ENCODE measurements at regions not wholly inside any gene's neighbourhood (a gene's known extent, or its start where the extent isn't known, plus 50 kb on each side); places are given as distances from the start of the nearest gene placed in this dataset.
"Not testable (repeated sequence)": the region's sequence is repeated elsewhere in the genome, so short reads cannot be mapped to it uniquely, and the experiment has no call there.

DNA sequence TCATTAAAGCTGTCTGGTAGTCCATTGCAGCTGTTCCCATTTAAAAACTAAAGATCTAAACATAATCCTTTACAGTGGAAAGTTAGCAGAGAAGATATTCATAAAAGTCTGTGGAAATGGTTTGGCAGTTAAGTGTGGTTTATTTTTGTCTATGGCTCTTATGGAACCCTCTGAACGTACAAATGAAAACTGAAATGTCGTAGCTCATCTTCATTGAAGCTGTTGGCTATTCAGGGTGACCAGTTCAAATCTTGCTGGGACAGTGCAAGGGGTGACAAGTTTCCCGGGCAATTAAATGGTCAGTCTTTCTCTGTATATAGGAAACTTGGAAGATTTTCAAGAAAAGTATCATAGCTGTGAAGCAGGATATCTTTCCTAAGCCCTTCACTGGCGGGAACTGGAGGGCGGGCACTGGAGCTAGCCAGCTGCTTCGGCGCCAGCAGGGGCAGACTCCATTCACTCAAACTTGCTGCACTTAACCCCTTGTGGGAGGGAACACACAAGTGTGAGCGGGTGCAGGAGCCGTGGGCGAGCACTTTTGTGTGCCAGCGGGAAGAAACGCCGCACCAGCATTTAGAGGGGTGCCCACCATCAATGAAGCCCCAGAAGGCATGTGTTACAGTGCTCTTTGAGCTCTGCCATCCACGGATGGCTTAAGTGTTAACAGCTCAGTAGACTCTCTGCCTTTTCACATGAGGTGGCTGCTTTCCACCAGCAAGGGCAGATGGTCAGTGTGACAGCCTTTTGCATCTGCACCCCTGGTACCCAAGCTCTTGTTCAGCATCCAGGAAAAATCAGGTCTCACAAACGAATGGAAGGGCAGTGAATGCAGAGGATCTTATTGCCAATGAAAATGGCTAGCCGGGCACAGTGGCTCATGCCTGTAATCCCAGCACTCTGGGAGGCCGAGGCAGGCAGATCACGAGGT is 232.1 kb upstream of the KAZN start:
- DNase-seq, result peak; percentile 51

DNA sequence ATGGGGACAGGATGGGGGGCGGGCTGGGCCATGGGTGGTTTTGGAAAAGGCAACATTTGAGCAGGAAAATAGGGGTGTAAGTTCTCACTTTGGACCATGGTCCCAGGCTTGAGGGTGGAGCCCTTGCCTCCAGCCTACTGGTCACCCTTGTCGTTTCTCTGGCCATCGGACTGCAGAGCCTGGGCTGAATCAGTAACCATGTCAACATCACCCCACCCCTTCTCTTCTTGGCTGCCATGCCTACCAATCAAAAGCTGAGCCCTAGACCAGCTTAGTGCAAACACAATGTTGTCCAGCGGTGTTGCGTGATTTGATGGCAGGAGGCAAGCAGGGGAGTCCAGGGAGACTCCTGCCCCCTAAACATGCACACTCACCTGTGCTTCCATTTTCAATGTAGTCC is 231.0 kb upstream of the KAZN start:
- no peak for DNase-seq

DNA sequence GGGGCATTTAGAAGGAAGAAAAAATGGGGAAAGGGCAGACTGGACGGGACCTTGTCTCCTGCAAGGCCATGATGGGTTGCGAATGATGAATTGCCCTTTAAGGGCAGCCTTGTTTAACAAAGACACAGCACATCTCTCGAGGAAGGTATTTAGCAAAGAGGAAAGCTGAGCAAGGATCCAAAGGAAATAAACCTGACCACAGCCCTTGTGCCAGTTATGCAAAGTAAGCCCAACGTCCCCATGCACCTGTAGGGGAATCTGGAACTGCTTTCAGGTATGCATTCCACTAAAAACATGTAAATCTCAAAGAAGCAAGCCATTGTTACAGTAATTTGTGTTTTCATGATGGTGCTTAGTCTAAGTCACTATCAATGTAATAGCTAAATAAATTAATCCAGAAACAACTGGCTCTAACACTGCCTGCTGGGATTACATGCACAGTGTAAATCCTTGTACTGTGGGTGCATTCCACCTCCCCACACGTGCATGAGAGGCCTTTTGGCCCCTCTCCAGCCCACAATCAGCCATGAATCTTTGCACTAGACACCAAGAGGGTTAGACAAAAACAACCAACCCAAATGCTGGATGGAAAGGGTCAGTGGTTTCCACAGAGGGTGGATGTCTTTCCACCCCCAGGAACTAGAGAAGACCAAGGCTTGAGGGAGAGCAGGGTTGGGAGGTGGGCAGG is 228.8 kb upstream of the KAZN start:
- DNase-seq, result peak; percentile 39

DNA sequence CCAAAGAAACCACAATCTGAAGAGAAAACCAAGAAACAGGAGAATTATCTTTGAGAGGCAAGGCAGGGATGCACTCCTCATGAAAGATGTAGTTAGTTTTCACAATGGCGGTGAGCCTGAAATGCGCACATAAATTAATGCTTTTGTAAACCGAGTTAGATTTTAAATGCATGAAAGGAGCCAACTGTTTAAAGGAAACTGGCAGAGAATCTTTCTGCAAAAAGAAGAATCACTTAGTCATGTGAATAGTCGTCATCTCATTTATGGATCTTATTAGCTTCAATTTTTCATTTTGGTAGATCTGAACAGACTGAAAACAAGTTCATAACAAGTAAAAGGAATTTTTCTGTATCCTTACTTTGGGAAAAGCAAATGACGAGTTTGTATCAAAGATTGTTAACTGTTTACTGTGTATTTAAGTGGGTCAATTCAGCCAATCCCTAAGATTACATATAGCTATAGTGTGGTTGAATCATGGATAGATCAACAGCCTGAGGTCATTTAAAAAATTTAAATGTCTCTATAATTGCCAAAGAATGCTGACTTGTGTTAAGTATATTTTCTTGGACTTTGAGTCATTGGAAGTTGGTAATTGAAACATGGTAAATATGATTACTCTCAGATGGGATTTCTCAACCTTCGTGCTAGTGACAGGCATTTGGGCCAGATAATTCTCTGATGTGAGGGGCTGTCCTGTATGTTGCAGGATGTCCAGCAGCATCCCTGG is 226.6 kb upstream of the KAZN start:
- DNase-seq, result peak; percentile 74

DNA sequence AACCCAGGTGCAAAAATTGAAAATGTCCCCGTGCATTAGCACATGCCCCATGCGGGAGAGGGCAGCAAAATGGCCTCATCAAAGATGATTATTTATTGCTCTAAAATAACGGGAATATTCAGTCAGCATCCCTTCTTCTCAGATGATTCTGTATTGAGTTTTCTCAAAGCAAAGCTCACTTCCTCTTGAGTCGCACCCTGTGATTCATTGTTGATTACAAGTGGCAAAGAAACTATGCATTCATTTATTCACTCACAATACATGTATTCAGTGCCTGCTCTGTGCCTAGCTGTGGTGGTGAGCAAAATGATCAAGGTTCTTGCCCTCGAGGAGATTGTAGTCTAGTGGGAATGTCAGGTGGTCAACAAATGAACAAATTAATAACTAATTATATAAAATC is 226.0 kb upstream of the KAZN start:
- peak; percentile 31 for DNase-seq

DNA sequence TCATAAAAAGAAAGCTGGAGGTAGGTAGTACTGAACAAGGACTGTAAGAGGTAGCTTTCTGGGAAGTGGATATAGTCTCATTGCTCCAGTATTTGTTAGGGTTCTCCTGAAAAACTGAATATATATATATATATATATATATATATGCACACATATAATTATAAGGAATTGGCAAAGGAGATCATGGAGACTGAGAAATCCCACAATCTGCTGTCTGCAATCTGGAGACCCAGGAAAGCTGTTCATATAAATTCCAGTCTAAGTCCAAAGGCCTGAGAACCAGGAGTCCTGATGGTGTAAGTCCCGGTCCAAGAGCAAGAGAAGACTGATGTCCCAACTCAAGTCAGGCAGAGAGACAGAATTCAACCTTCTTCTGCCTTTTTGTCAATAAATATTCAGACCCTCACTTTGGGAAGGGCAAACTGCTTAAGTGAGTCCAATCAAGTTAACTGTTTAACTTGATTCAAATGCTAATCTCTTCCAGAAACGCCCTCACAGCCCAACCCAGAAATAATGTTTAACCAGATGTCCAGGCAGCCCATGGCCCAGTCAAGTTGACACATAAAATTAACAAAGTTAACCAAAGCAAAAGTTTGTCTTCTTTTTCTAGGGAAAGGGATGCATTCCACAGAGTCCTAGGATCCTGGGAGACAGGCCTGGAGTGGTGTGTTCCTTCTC is 225.3 kb upstream of the KAZN start:
- no peak for DNase-seq

DNA sequence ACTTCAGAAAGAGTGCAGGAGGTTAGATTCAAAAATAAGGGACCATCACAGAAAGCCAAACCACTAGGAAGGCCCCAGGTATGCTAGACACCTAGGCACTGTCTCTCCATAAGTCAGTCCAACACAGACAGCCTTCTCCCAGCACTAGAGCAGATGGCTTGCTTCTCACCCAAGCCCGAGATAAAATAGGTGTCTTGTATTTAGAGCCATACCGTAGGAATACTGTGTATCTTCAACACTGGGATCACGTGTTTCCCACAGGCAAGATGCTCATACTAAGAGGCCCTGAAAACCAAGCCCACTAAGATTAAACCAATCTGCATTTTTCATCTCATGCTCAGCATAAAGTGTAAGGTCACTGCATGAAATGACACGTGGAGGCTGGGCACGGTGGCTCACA is 223.3 kb upstream of the KAZN start:
- DNase-seq, result no peak

DNA sequence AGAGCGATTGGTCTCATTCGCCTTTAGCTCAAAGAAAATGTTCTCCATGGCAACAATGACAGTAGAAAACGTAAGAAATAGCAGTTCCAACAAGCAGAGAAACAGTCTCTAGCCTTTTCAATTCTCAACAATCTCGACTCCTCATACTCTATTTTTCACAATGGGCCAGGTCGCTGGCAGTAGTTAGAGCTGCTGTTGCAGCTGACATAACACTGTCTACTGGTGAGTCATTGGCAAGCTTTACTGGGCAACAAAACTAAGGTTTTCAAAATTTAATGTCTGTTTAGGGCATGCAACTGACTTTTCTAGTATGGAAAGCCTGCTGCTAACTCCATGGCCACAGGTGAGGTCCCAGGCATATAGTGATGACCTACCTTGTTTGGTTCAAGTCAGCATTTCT is 221.1 kb upstream of the KAZN start:
- DNase-seq, result no peak

DNA sequence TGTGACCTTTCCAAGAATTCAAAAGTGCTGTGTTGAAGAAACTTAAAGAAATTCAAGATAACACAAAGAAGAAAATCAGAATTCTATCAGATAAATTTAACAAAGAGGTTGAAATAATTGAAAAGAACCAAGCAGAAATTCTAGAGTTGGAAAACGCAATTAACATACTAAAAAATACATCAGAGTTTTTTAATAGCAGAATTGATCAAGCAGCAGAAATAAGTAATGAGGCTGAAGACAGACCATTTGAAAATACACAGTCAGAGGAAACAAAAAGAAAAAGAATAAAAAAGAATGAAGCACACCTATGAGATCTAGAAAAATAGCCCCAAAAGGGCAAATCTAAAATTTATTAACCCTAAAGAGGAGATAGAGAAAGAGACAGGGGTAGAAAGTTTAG is 218.1 kb upstream of the KAZN start:
- DNase-seq, result no peak

DNA sequence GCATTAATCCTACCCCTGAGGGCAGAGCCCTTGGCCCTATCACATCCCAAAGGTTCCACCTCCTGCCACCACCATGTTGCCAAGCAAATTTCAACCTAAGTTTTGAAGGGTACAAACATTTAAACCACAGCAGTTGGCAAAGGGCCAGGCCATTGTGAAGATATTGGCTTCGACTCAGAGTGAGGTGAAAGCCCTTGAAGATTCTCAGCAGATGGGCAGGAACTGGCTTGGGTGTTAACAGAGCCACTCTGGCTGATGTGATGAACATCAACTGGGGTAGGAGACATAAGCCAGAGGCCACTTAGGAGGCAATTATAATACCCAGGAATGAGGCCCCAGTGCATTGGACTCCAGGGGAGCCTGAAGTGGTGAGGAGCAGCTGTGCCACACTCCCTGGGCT is 207.7 kb upstream of the KAZN start:
- no peak for DNase-seq

DNA sequence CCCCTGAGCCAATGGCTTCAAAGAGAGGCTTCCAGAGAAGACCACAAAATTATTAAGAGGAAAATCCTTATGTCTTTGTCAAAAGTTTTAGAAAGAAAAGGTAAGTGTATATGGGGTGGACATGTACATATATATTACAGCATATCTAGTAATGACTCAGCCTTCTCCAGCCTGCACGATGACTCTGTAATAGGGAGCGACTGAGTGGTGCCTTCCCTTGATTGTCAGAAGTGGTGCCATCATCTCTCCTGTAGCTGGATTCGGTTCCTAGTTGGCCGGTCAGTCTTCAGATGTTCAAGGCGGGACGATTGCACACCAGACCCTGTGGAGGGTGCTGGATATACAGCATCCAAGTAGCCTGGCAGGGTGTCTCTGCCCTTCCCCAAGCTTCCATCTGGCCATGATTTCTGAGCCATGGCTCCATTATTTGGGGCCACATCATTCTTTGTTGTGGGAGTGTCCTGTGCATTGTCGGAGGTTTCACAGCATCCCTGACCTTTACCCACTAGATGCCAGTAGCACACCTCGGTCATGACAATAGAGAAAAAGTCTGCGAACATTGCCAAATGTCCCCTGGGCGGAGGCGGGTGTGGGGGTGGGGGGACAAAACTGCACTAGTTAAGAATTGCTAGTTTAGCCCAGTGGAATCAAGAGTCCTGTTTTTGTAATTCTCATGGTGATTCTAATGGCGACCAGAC is 206.2 kb upstream of the KAZN start:
- no peak for DNase-seq

DNA sequence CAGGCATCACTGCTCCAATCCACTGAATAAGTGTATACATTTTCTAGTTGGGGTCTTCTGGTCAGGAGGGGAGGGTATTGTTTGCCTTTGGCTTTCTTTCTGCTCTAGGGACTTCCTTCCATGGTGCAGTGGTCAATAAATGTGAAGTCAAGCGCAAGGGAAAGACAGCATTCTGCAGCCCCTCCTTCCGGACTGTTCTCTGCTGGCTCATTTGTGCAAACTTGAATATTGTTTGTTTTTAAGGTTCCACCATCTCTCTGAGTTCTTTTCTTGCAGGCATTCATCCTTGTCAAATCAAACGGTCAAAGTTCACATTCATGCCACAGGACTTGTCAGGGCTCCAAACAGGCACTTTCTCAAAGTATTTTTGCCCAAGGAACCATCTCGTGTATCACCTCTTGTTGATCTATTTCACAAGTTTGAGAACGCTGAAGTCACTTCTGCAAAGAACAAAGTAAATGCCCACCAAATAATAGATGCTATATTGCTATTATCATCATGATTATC is 205.6 kb upstream of the KAZN start:
- no peak for DNase-seq

DNA sequence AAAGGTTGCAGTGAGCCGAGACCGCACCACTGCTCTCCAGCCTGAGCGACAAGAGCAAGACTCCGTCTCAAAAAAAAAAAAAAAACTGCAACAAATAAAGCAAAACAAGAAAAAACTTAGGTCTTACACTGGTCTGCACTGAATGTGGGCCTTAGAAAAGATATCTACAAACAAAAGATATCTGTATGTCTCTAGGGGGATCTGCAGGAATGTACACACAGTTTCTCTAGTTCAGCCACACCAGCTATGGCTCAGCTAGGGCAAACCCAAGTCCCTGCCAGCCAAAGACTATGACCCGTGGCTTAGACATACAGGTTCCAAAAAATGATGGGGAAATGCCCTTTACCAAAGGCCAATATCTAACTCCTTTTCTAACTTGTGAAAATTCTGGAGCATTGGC is 202.4 kb upstream of the KAZN start:
- no peak for DNase-seq

DNA sequence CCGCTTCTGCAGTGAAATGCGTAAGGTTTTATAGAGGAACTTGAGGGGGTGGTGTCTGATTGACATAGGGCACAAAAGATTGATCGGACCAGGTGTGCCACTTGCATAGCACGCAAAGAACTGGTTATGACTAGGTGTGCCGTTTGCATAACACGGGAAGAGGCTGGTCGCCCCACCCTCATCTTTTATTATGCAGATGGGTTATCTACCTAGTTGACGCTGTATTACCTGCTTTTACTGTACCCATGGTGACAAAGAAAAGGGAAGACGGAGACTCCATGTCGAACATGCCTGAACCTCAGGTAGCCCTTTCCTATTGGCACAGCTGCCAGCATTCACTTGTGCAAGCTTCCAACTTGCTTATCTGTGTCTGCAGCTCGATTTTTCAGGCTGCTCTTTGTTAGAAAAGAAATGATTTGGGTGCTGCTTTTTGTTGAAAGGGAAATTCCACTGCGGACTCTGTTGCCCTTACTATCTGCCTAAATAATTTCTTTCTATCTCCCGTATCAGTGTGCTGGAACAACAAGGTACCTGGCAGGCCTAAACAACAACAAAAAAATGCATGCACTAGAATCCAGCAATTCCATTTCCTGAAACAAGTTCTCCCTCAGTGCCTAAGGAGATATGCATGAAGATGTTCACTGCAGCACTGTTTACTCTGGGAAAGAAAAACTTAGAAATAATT is 194.4 kb upstream of the KAZN start:
- no peak for DNase-seq

DNA sequence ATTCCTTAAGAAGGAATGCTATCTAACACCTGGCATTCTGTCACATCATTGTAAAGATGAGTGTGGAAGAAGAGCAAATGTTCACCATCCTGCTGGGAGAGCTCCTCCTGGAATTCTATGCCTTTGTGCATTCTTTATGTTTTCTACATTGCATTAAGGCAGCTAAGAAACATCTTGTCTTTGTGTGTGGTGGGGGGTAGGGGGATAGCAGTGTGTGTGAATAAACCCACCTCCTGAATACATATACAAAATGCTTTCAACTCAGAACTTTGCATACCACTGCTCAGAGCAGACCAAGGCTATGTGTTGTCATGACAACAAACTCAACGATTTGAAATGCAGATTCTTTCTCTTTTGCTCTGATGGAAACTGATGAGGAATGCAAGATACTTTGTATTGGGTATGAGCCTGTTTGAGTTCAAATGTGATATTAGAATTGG is 193.6 kb upstream of the KAZN start:
- DNase-seq, result no peak

DNA sequence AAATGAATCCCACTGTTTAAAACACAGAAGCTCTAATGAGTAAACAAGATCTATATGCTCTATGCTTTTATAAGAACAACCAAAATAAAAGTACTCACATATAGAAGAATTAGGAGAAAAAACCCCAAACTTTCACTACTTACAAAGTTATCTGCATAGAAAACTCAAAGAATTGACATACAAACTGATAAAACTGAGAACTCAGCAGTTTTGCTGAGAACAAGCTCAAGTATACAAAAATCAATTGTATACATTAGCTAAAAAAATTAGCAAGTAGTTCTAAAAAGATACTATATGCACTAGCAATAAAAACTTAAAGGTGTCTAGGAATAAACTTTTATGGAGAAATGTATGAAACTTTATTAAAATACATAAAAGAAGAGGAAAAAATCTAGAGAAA is 186.2 kb upstream of the KAZN start:
- no peak for DNase-seq

DNA sequence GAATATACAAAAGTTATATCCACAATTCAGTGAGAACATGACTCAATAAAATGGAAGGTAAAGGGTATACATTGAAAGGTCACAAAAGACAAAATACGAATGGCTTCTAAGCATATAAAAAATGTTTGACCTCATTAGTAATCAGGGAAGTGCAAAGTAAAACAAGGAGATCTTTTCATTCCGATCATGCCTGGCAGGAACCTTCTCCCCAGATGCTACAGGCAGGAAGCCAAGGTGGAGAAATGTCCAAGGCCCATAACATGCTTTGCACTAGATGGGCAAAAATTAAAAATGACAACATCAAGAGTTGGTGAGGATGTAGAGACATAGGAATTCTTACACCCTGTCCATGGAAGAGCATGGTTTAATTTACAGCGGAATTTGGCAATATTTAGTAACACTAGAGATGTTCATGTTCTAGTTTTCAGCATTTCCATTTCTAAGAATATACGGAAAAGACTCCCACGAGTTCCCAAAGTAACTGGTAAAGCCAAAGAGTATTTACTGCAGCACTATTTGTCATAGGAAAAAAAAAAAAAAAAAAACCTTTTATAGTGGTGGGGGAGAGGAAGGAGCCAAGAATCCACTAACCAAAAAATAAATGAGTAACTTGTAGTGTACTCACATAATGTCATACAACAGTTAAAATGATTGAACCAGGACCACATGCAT is 184.5 kb upstream of the KAZN start:
- peak; percentile 76 for DNase-seq

DNA sequence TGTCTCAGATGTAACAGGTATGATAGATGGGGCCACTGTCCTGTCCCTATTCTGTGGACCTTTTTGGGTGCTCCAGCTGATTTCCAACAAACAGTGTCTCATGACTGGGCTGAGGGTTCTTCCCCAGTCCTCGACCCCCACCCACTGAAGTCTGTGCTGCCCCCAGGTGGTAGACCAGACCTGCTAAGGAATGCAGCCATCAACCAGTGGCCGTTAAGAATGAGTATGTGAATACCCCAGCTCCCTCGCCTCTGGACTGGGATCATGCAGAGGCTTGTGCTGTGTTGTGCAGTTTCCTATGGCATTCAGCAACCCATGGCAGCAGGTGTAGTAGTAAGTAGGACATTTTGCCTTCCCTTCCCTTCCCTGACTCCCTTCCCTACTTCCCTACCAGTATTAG is 183.1 kb upstream of the KAZN start:
- DNase-seq, result no peak

DNA sequence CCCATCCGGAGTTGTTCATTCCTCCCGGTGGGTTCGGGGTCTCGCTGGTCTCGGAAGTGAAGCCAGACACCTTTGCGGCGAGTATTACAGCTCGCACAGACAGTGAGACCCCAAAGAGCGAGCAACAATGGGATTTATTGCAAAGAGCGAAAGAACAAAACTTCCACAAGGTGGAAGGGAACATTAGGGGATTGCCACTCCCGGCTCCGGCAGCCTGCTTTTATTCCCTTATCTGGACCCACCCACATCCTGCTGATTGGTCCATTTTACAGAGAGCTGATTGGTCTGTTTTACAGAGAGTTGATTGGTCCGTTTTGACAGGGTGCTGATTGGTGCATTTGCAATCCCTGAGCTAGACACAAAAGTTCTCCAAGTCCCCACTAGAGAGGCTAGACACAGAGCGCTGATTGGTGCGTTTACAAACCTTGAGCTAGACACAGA is 178.7 kb upstream of the KAZN start:
- DNase-seq, result not testable (repeated sequence)

DNA sequence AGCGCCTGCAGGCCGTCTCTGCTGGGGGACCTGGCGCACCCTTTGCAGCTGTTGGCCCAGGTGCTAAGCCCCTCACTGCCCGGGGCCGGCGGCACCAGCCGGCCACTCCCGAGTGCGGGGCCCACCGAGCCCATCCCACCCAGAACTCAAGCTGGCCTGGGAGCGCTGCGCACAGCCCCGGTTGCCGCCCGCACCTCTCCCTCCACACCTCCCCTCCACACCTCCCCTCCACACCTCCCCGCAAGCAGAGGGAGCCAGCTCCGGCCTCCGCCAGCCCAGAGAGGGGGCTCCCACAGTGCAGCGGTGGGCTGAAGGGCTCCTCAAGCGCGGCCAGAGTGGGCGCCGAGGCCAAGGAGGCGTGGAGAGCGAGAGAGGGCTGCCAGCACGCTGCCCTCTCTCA is 177.8 kb upstream of the KAZN start:
- no peak for DNase-seq
